AG04450 (cell line): ENCODE measurements at regions not wholly inside any gene's neighbourhood (a gene's known extent, or its start where the extent isn't known, plus 50 kb on each side); places are given as distances from the start of the nearest gene placed in this dataset.

Experiments used
- CTCF ChIA-PET: fragments of 300-600, 350-600 bp; formaldehyde crosslinking; extraction: SDS; loops from one replicate; lab custom pipeline; 2022; ENCODE audit warnings: antibody characterized with exemption, inconsistent platforms; lab: Charles Lee
- POLR2A ChIA-PET: fragments of 350-600 bp; formaldehyde crosslinking; extraction: SDS; loops from one replicate; lab custom pipeline; 2021; ENCODE audit warnings: antibody characterized with exemption, inconsistent platforms; lab: Yijun Ruan, JAX
- DNase-seq: peaks from one replicate; pipeline ENCODE4 v3.0.0-alpha.2; 2011; ENCODE audit warnings: low read depth, low spot score
- H3K27ac ChIP-seq: one replicate; pipeline ENCODE4 v1.5.1; 2012; ENCODE audit warnings: low read depth, low read length, control low read depth
- H3K27me3 ChIP-seq: one replicate; pipeline ENCODE4 v1.6.0; 2012; ENCODE audit warnings: low read length; ENCODE audit not compliant: control insufficient read depth, insufficient read depth
- H3K4me3 ChIP-seq: 2 replicates; pipeline ENCODE4 v1.5.1; 2011; ENCODE audit warnings: mild to moderate bottlenecking, low read depth, low read length, control low read depth
- H3K9me3 ChIP-seq: 2 replicates; pipeline ENCODE4 v1.5.1; 2012; ENCODE audit warnings: low read length; ENCODE audit not compliant: control insufficient read depth, insufficient read depth
- TF ChIP-seq, protein P1 (sequence below): IDR thresholded peaks from 2 replicates; pipeline ENCODE4 v1.5.1; 2011; ENCODE audit warnings: low read depth, low read length, control low read depth, inconsistent platforms

DNA sequence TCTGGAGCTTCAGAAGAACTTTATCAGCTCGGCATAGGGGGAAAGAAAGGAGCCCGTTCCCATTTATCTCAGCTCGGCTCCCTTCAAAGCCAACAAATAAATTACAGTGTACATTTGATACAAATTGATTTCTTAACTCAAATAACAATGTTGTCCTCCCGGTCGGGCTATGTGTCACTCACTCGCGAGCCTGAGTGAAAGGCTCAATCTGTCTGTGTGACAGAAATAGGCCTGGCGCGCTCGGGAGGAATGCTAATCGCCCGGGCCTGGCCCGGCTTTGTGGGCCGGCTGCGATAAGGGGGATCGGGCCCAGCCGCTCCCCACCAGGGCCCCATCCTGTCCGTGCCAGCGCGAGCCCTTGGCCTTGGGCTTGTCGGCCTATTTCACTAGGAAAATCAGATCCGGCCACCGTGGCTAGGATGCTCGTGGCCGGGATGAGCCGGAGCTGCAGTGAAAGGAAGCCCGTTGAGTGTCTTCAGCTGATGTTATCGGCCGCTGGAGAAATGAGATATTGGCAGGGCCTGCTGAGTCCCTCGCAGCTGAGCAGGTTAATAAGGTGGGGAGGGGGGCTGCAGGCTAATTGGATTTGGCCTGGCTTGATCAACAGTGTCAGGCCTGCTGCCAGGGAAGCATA, 258.7 kb downstream of the IRX1 start:
- Histone ChIP-seq H3K27me3 (no peaks in the 10 kb centered on the region), H3K4me3 (no peak overlapping the region), H3K9me3 (peaks cover 45% of the 10 kb centered on the region), H3K27ac (no peak overlapping the region)
- ChIA-PET POLR2A (no interaction called here), CTCF (no interaction called here)
- TF ChIP-seq, protein P1, sequence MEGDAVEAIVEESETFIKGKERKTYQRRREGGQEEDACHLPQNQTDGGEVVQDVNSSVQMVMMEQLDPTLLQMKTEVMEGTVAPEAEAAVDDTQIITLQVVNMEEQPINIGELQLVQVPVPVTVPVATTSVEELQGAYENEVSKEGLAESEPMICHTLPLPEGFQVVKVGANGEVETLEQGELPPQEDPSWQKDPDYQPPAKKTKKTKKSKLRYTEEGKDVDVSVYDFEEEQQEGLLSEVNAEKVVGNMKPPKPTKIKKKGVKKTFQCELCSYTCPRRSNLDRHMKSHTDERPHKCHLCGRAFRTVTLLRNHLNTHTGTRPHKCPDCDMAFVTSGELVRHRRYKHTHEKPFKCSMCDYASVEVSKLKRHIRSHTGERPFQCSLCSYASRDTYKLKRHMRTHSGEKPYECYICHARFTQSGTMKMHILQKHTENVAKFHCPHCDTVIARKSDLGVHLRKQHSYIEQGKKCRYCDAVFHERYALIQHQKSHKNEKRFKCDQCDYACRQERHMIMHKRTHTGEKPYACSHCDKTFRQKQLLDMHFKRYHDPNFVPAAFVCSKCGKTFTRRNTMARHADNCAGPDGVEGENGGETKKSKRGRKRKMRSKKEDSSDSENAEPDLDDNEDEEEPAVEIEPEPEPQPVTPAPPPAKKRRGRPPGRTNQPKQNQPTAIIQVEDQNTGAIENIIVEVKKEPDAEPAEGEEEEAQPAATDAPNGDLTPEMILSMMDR, result no peak
- no peak for DNase-seq

DNA sequence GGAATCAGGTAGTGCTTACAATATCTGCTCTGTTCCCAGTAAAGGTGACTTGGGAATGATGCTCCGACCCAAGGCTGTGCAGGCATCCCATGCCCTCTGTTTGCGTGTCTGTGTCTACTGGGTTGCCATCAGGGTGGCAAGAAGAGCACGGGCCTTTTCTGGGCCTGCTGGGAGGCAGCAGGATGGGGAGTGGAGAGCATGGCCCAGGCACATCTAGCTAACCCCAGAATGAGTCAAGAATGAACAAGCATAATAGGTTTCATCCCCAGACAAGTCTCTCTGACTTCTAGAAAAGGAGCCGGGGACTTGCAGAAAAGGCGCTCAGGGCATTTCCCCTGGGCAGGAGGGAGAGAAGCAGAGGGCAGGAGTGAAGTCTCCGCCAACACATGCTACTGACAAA, 260.4 kb downstream of the IRX1 start:
- no peak for DNase-seq
- no peak overlapping the region for H3K4me3 ChIP-seq
- CTCF ChIA-PET, result no interaction called here
- TF ChIP-seq, protein P1, result no peak
- peaks cover 52% of the 10 kb centered on the region for H3K9me3 ChIP-seq
- H3K27ac ChIP-seq, result no peak overlapping the region
- no peaks in the 10 kb centered on the region for H3K27me3 ChIP-seq
- POLR2A ChIA-PET, result no interaction called here

DNA sequence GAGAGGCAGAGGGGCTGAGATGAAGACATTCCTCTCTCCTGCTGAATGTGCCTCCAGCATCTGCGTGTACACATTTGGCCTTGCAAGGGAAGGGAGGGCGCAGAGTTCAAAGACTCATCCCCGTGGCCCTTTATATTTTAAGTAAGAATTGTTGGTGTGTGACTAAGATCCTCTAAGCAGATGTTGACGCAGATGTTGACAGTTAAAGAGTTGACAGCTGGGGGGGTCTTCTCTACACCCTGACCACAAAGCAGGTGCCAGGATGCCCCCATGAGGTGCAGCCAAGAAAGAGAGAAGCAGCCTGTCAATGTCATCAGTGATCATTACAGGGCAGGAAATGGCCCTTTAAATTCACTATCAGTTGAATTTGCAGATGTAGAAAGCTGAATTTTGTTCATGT, 262.9 kb downstream of the IRX1 start:
- POLR2A ChIA-PET, result no interaction called here
- DNase-seq, result no peak
- TF ChIP-seq, protein P1, result no peak
- H3K9me3 ChIP-seq, result peaks cover 43% of the 10 kb centered on the region
- no peaks in the 10 kb centered on the region for H3K27me3 ChIP-seq
- no peak overlapping the region for H3K4me3 ChIP-seq
- H3K27ac ChIP-seq, result no peak overlapping the region
- CTCF ChIA-PET, result no interaction called here

DNA sequence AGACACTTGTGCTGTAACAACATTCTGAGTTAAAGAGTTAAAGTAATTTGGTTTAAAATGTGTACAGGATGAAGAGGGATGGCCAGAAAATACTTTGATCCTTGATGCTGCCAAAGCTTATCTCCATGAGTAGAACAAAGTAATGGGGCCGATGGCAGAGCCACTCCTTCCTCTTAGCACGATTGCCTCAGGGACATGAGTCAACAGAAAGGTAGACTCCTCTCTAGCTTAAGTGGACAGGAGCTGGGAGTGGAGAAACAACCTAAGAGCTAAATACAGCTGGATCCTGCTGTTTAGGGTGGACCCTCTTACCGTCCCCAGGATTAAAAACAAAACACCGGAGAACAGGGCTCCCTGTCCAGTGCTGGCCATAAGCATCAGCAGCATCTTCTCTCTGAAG, 267.3 kb downstream of the IRX1 start:
- TF ChIP-seq, protein P1, result no peak
- POLR2A ChIA-PET, result no interaction called here
- no peak for DNase-seq
- H3K27ac ChIP-seq, result no peak overlapping the region
- H3K4me3 ChIP-seq, result no peak overlapping the region
- peaks cover 38% of the 10 kb centered on the region for H3K9me3 ChIP-seq
- no peaks in the 10 kb centered on the region for H3K27me3 ChIP-seq
- CTCF ChIA-PET, result no interaction called here

DNA sequence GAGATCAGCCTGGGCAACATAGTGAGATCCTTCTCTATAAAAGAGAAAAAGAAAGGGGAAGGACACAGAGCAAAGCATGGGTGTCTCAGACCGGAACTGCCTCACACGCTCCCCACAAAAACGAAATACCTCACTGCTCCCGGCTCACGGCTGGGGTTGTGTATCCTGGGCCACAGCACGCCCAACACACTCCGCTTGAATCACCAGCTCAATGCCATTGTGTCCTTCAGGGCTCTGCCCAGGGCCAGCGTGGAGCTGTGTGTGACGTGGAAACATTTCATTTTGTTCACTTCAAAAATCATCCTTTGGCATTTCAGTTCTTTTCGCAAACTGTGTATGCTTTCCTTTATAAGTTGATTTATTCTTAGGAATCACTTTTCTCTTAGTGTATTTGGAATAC, 279.5 kb downstream of the IRX1 start:
- H3K4me3 ChIP-seq, result no peak overlapping the region
- no peak overlapping the region for H3K27ac ChIP-seq
- ChIA-PET CTCF (no interaction called here), POLR2A (no interaction called here)
- no peak for DNase-seq
- H3K27me3 ChIP-seq, result no peaks in the 10 kb centered on the region
- peaks cover 34% of the 10 kb centered on the region for H3K9me3 ChIP-seq
- TF ChIP-seq, protein P1, result no peak
